HUDEP-2 (cell line): ENCODE measurements at regions not wholly inside any gene's neighbourhood (a gene's known extent, or its start where the extent isn't known, plus 50 kb on each side); places are given as distances from the start of the nearest gene placed in this dataset.

Experiments
- DNase-seq, 76 experiments: peaks; one replicate each; lab custom pipeline; 2025; ENCODE audit not compliant: unreplicated experiment in 76 of 76; lab: John Stamatoyannopoulos, UW

- DNase-seq = no peak
These were observed 143.0 kb upstream of the STXBP5 start for GRCh38 chr6:147061252-147061651.

- DNase-seq = no peak
These were observed 140.7 kb upstream of the STXBP5 start for GRCh38 chr6:147063469-147064031.

GRCh38 chr6:147065786-147066185, 138.4 kb upstream of the STXBP5 start:
- no peak for DNase-seq

GRCh38 chr6:147067184-147067583, 137.0 kb upstream of the STXBP5 start:
- no peak for DNase-seq

- DNase-seq = no peak
These were observed 132.4 kb upstream of the STXBP5 start for GRCh38 chr6:147071776-147072175.

- no peak for DNase-seq
These were observed 128.8 kb upstream of the STXBP5 start for GRCh38 chr6:147075381-147075780.

- no peak for DNase-seq
These were observed 127.0 kb upstream of the STXBP5 start for GRCh38 chr6:147077251-147077650.

- DNase-seq = no peak
These were observed 126.1 kb upstream of the STXBP5 start for GRCh38 chr6:147078106-147078505.

GRCh38 chr6:147078602-147079001, 125.6 kb upstream of the STXBP5 start:
- no peak for DNase-seq

- no peak for DNase-seq
These were observed 124.0 kb upstream of the STXBP5 start for GRCh38 chr6:147080225-147080624.

GRCh38 chr6:147081076-147081609, 123.1 kb upstream of the STXBP5 start:
- no peak for DNase-seq

GRCh38 chr6:147087641-147088040, 116.6 kb upstream of the STXBP5 start:
- no peak for DNase-seq

- DNase-seq = no peak
These were observed 115.4 kb upstream of the STXBP5 start for GRCh38 chr6:147088861-147089260.

- DNase-seq = no peak
These were observed 108.9 kb upstream of the STXBP5 start for GRCh38 chr6:147095316-147095715.

- DNase-seq = no peak
These were observed 104.2 kb upstream of the STXBP5 start for GRCh38 chr6:147099974-147100373.

- no peak for DNase-seq
These were observed 101.2 kb upstream of the STXBP5 start for GRCh38 chr6:147103007-147103406.

GRCh38 chr6:147103694-147104093, 100.5 kb upstream of the STXBP5 start:
- DNase-seq = no peak

- DNase-seq = no peak
These were observed 98.4 kb upstream of the STXBP5 start for GRCh38 chr6:147105786-147106185.

- no peak for DNase-seq
These were observed 97.3 kb upstream of the STXBP5 start for GRCh38 chr6:147106759-147107401.

GRCh38 chr6:147108259-147108910, 95.8 kb upstream of the STXBP5 start:
- no peak for DNase-seq

- no peak for DNase-seq
These were observed 94.5 kb upstream of the STXBP5 start for GRCh38 chr6:147109707-147110106.

- no peak for DNase-seq
These were observed 88.2 kb upstream of the STXBP5 start for GRCh38 chr6:147116056-147116455.
